HepG2 (cell line): ENCODE measurements at regions not wholly inside any gene's neighbourhood (a gene's known extent, or its start where the extent isn't known, plus 50 kb on each side); places are given as distances from the start of the nearest gene placed in this dataset.

Experiments used
- CAMTA2 ChIP-seq: sonication (generic); formaldehyde crosslinking; IDR thresholded peaks from 2 replicates; pipeline ENCODE4 v1.4.0; 2020; ENCODE audit warnings: mild to moderate bottlenecking, missing genetic modification reagents, borderline replicate concordance
- DPF2 ChIP-seq: sonication (generic); formaldehyde crosslinking; IDR thresholded peaks from 2 replicates; pipeline ENCODE4 v1.4.0; 2020; ENCODE audit warnings: mild to moderate bottlenecking, low read depth, missing genetic modification reagents, borderline replicate concordance
- DR1 ChIP-seq: sonication (generic); formaldehyde crosslinking; IDR thresholded peaks from 2 replicates; pipeline ENCODE4 v1.8.0; 2021; ENCODE audit warnings: mild to moderate bottlenecking, missing genetic modification reagents, inconsistent platforms
- ESRRA ChIP-seq: sonication (generic); formaldehyde crosslinking; IDR thresholded peaks from 2 replicates; pipeline ENCODE4 v1.5.1; 2020; ENCODE audit warnings: mild to moderate bottlenecking, low read depth, missing genetic modification reagents
- FOXA3 ChIP-seq: IDR thresholded peaks from 2 replicates; pipeline ENCODE4 v1.6.1; 2016; ENCODE audit warnings: missing genetic modification reagents, missing compliant biosample characterization
- HHEX ChIP-seq: IDR thresholded peaks from 2 replicates; pipeline ENCODE4 v1.6.1; 2016; ENCODE audit warnings: control low read depth
- HNF4A ChIP-seq: sonication (generic); formaldehyde crosslinking; IDR thresholded peaks from 2 replicates; pipeline ENCODE4 v1.4.0; 2020; ENCODE audit warnings: missing genetic modification reagents
- KDM3A ChIP-seq: IDR thresholded peaks from 2 replicates; pipeline ENCODE4 v1.6.1; 2018; ENCODE audit warnings: low read depth, missing compliant biosample characterization
- KLF15 ChIP-seq: sonication (generic); formaldehyde crosslinking; IDR thresholded peaks from 2 replicates; pipeline ENCODE4 v1.8.1; 2023; ENCODE audit warnings: borderline replicate concordance, mild to moderate bottlenecking, inconsistent platforms, missing genetic modification reagents, mixed read lengths
- KMT2B ChIP-seq: IDR thresholded peaks from 2 replicates; pipeline ENCODE4 v1.6.1; 2016; ENCODE audit warnings: missing genetic modification reagents, missing compliant biosample characterization
- MTF2 ChIP-seq: sonication (generic); formaldehyde crosslinking; IDR thresholded peaks from 2 replicates; pipeline ENCODE4 v1.5.0; 2020; ENCODE audit warnings: missing genetic modification reagents, borderline replicate concordance
- NCOR1 ChIP-seq: fragments of 200-600 bp; sonication (generic); IDR thresholded peaks from 2 replicates; pipeline ENCODE4 v1.7.0; 2017; ENCODE audit warnings: antibody characterized with exemption, low read length, borderline replicate concordance
- NR2F2 ChIP-seq: IDR thresholded peaks from 2 replicates; pipeline ENCODE4 v1.6.1; 2012; ENCODE audit warnings: low read depth, inconsistent platforms, borderline replicate concordance
- PPARG ChIP-seq: conservative IDR thresholded peaks from 2 replicates; pipeline ENCODE4 v1.6.1; 2016; ENCODE audit warnings: missing biosample characterization, missing genetic modification reagents
- REXO4 ChIP-seq: sonication (generic); formaldehyde crosslinking; IDR thresholded peaks from 2 replicates; pipeline ENCODE4 v1.8.0; 2022; ENCODE audit warnings: missing genetic modification reagents, mild to moderate bottlenecking, borderline replicate concordance
- SP140L ChIP-seq: sonication (generic); formaldehyde crosslinking; IDR thresholded peaks from 2 replicates; pipeline ENCODE4 v1.4.0; 2020; ENCODE audit warnings: missing genetic modification reagents, borderline replicate concordance
- ZFAT ChIP-seq: sonication (generic); formaldehyde crosslinking; conservative IDR thresholded peaks from 2 replicates; pipeline ENCODE4 v1.8.1; 2023; ENCODE audit warnings: missing genetic modification reagents, inconsistent platforms
- ZNF17 ChIP-seq: sonication (generic); formaldehyde crosslinking; IDR thresholded peaks from 2 replicates; pipeline ENCODE4 v1.5.0; 2020; ENCODE audit warnings: mild to moderate bottlenecking, missing genetic modification reagents
- ZNF235 ChIP-seq: sonication (generic); formaldehyde crosslinking; IDR thresholded peaks from 2 replicates; pipeline ENCODE4 v1.8.1; 2023; ENCODE audit warnings: mild to moderate bottlenecking, missing genetic modification reagents, borderline replicate concordance
- ZNF367 ChIP-seq: sonication (generic); formaldehyde crosslinking; IDR thresholded peaks from 2 replicates; pipeline ENCODE4 v1.4.0; 2020; ENCODE audit warnings: missing genetic modification reagents, borderline replicate concordance
- ZNF431 ChIP-seq: sonication (generic); formaldehyde crosslinking; IDR thresholded peaks from 2 replicates; pipeline ENCODE4 v1.9.0; 2022; ENCODE audit warnings: missing genetic modification reagents, low read depth, mild to moderate bottlenecking, borderline replicate concordance
- ZNF484 ChIP-seq: sonication (generic); formaldehyde crosslinking; IDR thresholded peaks from 2 replicates; pipeline ENCODE4 v1.5.1; 2020; ENCODE audit warnings: mild to moderate bottlenecking, low read depth, missing genetic modification reagents, borderline replicate concordance
- ZNF570 ChIP-seq: sonication (generic); formaldehyde crosslinking; IDR thresholded peaks from 2 replicates; pipeline ENCODE4 v1.4.0; 2020; ENCODE audit warnings: mild to moderate bottlenecking, missing genetic modification reagents, borderline replicate concordance
- ZNF619 ChIP-seq: sonication (generic); formaldehyde crosslinking; IDR thresholded peaks from 2 replicates; pipeline ENCODE4 v1.4.0; 2020; ENCODE audit warnings: mild to moderate bottlenecking, missing genetic modification reagents
- ZSCAN31 ChIP-seq: sonication (generic); formaldehyde crosslinking; IDR thresholded peaks from 2 replicates; pipeline ENCODE4 v1.5.0; 2020; ENCODE audit warnings: low read depth, mild to moderate bottlenecking, missing genetic modification reagents
- TF ChIP-seq, protein P1 (sequence below): sonication (generic); formaldehyde crosslinking; conservative IDR thresholded peaks from 2 replicates; pipeline ENCODE4 v1.5.0; 2020; ENCODE audit warnings: missing genetic modification reagents
- TF ChIP-seq, protein P2 (sequence below): IDR thresholded peaks from 2 replicates; pipeline ENCODE4 v1.6.1; 2016; ENCODE audit warnings: mild to moderate bottlenecking, missing biosample characterization, missing genetic modification reagents
- TF ChIP-seq, protein P3 (sequence below): fragments of 450-650 bp; IDR thresholded peaks from 2 replicates; pipeline ENCODE4 v1.6.1; 2016

DNA sequence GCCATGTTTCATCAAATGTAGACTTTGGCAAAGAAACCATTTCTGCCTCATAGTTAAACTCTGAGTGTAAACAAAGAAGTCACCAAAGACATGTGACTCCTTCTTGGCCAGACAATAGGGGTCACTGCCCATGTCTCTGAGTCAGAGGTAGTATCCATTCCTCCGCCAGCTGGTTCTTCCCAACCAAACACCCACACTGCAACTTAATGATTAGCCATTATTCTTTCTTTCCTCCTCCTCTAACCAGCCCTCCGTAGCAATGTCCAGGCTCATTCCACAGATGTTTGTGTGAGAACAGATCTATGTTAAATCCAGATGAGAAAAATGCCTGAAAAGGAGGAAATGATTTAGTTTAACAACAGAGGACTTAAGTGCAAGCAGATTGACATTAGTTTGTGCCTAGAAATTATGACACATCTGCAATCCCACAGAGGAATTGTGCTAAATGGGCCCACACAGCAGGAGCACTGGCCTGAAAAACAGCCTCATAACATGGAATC, 127.9 kb upstream of the SH3BP4 start (continued):
- TF ChIP-seq ZNF484 (no peak), ESRRA (no peak), SP140L (CRISPR knock-in tag) (no peak), FOXA3 (CRISPR knock-in tag) (peak; percentile 85), KMT2B (CRISPR knock-in tag) (no peak), ZSCAN31 (no peak), ZFAT (CRISPR knock-in tag) (no peak), NR2F2 (peak; percentile 47; the same call in 1 of the 2 replicates), DR1 (no peak), REXO4 (CRISPR knock-in tag) (no peak), KLF15 (CRISPR knock-in tag) (no peak), ZNF17 (no peak), NCOR1 (no peak), ZNF570 (CRISPR knock-in tag) (no peak), ZNF619 (CRISPR knock-in tag) (no peak), ZNF367 (no peak), PPARG (CRISPR knock-in tag) (0 out of 2 replicates have a peak, but pooled peaks have one; percentile 35), DPF2 (0 out of 2 replicates have a peak, but pooled peaks have one; percentile 27), ZNF235 (CRISPR knock-in tag) (no peak), MTF2 (CRISPR knock-in tag) (no peak), CAMTA2 (CRISPR knock-in tag) (no peak), ZNF431 (CRISPR knock-in tag) (no peak), KDM3A (CRISPR knock-in tag) (no peak), HNF4A (peak; percentile 3; the same call in 1 of the 2 replicates), HHEX (CRISPR knock-in tag) (no peak)
- TF ChIP-seq, protein P1, sequence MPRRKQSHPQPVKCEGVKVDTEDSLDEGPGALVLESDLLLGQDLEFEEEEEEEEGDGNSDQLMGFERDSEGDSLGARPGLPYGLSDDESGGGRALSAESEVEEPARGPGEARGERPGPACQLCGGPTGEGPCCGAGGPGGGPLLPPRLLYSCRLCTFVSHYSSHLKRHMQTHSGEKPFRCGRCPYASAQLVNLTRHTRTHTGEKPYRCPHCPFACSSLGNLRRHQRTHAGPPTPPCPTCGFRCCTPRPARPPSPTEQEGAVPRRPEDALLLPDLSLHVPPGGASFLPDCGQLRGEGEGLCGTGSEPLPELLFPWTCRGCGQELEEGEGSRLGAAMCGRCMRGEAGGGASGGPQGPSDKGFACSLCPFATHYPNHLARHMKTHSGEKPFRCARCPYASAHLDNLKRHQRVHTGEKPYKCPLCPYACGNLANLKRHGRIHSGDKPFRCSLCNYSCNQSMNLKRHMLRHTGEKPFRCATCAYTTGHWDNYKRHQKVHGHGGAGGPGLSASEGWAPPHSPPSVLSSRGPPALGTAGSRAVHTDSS (CRISPR knock-in tag): no peak
- TF ChIP-seq, protein P2, sequence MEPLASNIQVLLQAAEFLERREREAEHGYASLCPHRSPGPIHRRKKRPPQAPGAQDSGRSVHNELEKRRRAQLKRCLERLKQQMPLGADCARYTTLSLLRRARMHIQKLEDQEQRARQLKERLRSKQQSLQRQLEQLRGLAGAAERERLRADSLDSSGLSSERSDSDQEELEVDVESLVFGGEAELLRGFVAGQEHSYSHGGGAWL: no peak
- TF ChIP-seq, protein P3, sequence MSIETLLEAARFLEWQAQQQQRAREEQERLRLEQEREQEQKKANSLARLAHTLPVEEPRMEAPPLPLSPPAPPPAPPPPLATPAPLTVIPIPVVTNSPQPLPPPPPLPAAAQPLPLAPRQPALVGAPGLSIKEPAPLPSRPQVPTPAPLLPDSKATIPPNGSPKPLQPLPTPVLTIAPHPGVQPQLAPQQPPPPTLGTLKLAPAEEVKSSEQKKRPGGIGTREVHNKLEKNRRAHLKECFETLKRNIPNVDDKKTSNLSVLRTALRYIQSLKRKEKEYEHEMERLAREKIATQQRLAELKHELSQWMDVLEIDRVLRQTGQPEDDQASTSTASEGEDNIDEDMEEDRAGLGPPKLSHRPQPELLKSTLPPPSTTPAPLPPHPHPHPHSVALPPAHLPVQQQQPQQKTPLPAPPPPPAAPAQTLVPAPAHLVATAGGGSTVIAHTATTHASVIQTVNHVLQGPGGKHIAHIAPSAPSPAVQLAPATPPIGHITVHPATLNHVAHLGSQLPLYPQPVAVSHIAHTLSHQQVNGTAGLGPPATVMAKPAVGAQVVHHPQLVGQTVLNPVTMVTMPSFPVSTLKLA: peak; percentile 28; the same call in 1 of the 2 replicates
